OCI-LY7 (cell line): ENCODE measurements at regions not wholly inside any gene's neighbourhood (a gene's known extent, or its start where the extent isn't known, plus 50 kb on each side); places are given as distances from the start of the nearest gene placed in this dataset.

Experiments used
- EZH2phosphoT487 ChIP-seq: fragments of 200-600 bp; sonication (generic); IDR thresholded peaks from 2 replicates; pipeline ENCODE4 v1.6.1; 2018; ENCODE audit warnings: low read depth, borderline replicate concordance, mild to moderate bottlenecking, mixed run types, antibody characterized with exemption, low read length, moderate library complexity, mixed read lengths
- TF ChIP-seq, protein P1 (sequence below): fragments of 200-600 bp; sonication (generic); conservative IDR thresholded peaks from 2 replicates; pipeline ENCODE4 v1.5.1; 2014; ENCODE audit warnings: mild to moderate bottlenecking, antibody characterized with exemption, low read length, moderate library complexity, mixed read lengths

DNA sequence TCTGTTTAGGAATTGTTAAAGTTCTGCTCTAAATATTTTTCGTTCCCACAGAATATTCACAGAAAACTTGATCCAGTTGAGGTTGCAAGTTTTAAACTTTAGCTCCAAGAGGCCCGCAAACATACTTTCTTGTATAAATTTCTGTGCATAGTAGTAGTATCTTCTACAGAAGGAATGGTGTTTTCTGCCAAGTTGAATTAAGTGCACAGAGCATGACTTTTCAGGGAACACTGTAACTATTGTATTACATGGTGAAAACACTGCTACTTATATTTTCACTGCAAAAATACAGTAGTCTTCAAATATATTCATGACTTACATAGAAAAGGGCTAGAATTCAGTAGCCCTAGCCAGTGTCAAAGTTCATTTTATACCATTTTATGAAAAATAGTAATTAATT lies 67.0 kb downstream of the SUCNR1 start:
- TF ChIP-seq, protein P1, sequence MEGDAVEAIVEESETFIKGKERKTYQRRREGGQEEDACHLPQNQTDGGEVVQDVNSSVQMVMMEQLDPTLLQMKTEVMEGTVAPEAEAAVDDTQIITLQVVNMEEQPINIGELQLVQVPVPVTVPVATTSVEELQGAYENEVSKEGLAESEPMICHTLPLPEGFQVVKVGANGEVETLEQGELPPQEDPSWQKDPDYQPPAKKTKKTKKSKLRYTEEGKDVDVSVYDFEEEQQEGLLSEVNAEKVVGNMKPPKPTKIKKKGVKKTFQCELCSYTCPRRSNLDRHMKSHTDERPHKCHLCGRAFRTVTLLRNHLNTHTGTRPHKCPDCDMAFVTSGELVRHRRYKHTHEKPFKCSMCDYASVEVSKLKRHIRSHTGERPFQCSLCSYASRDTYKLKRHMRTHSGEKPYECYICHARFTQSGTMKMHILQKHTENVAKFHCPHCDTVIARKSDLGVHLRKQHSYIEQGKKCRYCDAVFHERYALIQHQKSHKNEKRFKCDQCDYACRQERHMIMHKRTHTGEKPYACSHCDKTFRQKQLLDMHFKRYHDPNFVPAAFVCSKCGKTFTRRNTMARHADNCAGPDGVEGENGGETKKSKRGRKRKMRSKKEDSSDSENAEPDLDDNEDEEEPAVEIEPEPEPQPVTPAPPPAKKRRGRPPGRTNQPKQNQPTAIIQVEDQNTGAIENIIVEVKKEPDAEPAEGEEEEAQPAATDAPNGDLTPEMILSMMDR: no peak
- no peak for TF ChIP-seq EZH2phosphoT487
